ENCODE measurements at regions not wholly inside any gene's neighbourhood (a gene's known extent, or its start where the extent isn't known, plus 50 kb on each side); places are given as distances from the start of the nearest gene placed in this dataset.

DNA sequence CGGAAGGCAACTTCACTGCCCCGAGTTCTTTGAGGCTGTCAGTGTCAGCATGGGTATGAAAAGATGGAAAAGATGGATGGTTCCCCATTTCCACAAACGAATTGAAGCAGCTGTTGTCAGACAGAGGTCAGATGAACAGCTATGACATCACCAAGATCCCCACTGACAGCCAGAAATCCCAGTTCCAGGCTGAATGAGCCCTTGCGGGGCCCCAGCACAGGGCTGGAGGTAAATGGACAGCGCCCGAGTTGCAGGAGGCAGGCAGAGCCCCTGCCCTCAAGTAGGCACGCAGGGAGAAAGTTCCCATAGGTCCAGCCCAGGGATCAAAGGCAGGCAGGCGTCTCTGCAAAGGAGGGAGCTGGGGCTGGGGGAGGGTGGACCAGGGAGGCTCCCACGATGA is 169.5 kb upstream of the AGAP1 start:
- H3K36me3 ChIP-seq, result no peaks in the 10 kb centered on the region
- no peak overlapping the region for H3K4me3 ChIP-seq
- no peak overlapping the region for H3K27ac ChIP-seq
- intact Hi-C loops (cut with DNase I), result no loop called here
- no peaks in the 10 kb centered on the region for H3K9me3 ChIP-seq
- H3K27me3 ChIP-seq, result no peaks in the 10 kb centered on the region
- no peak for DNase-seq (ENCODE audit: low spot score in 2 of 2)
- TF ChIP-seq, protein P1, sequence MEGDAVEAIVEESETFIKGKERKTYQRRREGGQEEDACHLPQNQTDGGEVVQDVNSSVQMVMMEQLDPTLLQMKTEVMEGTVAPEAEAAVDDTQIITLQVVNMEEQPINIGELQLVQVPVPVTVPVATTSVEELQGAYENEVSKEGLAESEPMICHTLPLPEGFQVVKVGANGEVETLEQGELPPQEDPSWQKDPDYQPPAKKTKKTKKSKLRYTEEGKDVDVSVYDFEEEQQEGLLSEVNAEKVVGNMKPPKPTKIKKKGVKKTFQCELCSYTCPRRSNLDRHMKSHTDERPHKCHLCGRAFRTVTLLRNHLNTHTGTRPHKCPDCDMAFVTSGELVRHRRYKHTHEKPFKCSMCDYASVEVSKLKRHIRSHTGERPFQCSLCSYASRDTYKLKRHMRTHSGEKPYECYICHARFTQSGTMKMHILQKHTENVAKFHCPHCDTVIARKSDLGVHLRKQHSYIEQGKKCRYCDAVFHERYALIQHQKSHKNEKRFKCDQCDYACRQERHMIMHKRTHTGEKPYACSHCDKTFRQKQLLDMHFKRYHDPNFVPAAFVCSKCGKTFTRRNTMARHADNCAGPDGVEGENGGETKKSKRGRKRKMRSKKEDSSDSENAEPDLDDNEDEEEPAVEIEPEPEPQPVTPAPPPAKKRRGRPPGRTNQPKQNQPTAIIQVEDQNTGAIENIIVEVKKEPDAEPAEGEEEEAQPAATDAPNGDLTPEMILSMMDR (IDR thresholded peaks at IDR 0.05), result no peak
- H3K4me1 ChIP-seq, result no peaks in the 10 kb centered on the region

DNA sequence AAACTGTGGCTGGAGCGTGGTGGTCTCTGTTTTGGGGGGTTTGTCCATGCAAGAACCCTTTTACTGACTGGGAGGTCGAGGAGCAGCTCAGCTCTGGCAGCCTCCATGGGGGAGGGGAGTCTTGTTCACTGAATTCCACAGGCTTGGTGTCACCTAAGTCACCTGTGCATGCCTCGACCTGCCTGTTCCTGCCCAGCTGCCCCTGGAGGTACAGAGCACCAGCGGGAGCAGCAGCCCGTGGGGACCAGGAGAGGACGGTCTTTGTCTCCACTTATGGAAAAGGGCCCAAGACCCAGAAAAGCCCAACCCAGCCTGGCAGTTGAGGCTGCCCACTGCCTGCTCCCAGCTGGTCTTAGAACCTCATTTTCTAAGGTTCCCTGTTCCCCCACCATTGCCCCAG is 168.7 kb upstream of the AGAP1 start:
- TF ChIP-seq, protein P1 (IDR thresholded peaks at IDR 0.05), result no peak
- Histone ChIP-seq H3K9me3 (no peaks in the 10 kb centered on the region), H3K27me3 (no peaks in the 10 kb centered on the region), H3K4me1 (no peaks in the 10 kb centered on the region), H3K27ac (no peak overlapping the region), H3K4me3 (no peak overlapping the region), H3K36me3 (no peaks in the 10 kb centered on the region)
- no peak for DNase-seq (ENCODE audit: low spot score in 2 of 2)
- intact Hi-C loops (cut with DNase I), result no loop called here

DNA sequence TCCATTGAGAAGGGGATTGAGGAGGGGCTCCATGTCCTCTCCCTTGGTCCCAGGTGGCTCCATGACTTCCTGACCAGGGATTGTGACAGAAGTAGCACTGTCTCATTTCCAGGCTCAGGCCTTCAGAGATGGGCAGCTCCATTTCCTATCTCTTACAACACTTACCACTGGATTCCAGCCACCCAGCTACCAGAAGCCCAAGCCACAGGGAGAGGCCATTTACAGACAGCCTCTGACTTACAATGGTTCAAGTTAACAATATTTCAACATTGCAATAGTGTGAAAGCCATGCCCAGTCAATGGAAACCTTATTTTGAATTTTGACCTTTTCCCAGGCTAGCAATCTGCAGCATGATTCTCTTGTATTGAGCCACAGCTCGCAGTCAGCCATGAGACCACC is 164.9 kb upstream of the AGAP1 start:
- intact Hi-C loops (cut with DNase I), result no loop called here
- TF ChIP-seq, protein P1 (IDR thresholded peaks at IDR 0.05), result no peak
- H3K9me3 ChIP-seq, result no peaks in the 10 kb centered on the region

DNA sequence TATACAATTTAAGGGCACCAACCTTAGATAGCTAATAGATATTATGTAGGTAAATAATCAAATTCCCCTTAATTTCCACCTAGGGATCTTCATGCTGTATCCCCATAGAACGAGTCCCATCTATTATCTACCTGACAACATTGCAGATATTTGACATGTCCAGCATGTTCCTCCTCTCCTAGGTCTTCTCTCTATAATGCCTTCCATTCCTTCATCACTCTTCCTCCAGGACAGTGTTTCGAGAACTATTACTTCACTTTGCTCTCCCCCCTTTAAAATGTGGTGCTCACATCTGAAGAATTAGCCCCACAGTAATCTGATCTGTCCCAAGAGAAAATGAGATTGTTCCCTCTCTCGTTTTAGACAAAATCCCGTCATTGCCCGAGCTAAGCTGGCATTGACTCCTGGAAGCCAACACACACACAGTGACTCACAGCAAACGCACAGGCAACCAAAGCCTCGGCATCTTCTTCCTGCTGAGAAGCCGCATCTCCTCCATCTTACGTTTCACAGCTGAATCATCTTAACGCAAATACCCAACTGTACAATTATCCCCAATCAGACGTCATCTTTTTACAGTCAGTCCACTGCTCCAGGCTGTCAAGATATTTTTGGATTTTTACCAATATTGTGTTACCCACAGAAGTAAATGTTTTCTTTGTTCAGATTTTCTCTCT is 162.9 kb upstream of the AGAP1 start:
- no peaks in the 10 kb centered on the region for H3K4me1 ChIP-seq
- TF ChIP-seq, protein P1 (IDR thresholded peaks at IDR 0.05), result no peak
- no peak for DNase-seq (ENCODE audit: low spot score in 2 of 2)
- H3K36me3 ChIP-seq, result no peaks in the 10 kb centered on the region
- H3K4me3 ChIP-seq, result no peak overlapping the region
- H3K27me3 ChIP-seq, result no peaks in the 10 kb centered on the region
- H3K9me3 ChIP-seq, result no peaks in the 10 kb centered on the region
- intact Hi-C loops (cut with DNase I), result no loop called here
- H3K27ac ChIP-seq, result no peak overlapping the region

More for the DNA sequence above, 164.9 kb upstream of the AGAP1 start:
- Histone ChIP-seq H3K4me3 (no peak overlapping the region), H3K36me3 (no peaks in the 10 kb centered on the region), H3K4me1 (no peaks in the 10 kb centered on the region), H3K27ac (no peak overlapping the region), H3K27me3 (no peaks in the 10 kb centered on the region)
- no peak for DNase-seq (ENCODE audit: low spot score in 2 of 2)

DNA sequence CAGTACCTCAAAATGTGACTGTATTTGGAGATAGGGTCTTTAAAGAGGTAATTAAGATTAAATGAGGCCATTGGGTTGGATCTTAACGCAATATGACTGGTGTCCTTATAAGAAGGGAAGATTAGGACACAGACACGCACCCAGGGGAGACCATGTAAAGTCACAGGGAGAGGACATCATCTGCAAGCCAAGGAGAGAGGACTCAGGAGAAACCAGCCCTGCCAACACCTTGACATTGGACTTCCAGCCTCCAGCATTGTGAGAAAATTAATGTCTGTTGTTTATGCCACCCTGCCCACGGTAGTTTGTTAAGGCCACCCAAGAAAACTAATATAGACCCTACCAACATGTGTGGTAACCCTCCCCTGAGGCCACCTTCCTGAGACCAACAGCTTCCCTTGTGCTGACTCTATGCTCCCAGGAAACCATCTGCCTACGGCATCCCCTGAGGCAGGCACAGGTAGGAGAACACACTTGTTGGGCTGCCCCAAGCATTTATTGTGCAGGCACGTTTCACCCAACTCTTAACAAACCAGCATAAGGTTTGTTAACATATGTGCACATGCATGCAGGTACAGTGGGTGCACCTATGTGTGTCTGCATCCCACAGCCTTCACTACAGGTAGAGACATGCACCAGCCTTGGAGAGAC is 161.5 kb upstream of the AGAP1 start:
- no peaks in the 10 kb centered on the region for H3K27me3 ChIP-seq
- H3K4me1 ChIP-seq, result no peaks in the 10 kb centered on the region
- intact Hi-C loops (cut with DNase I), result no loop called here
- no peak for DNase-seq (ENCODE audit: low spot score in 2 of 2)
- no peaks in the 10 kb centered on the region for H3K9me3 ChIP-seq
- no peaks in the 10 kb centered on the region for H3K36me3 ChIP-seq
- H3K27ac ChIP-seq, result no peak overlapping the region
- no peak overlapping the region for H3K4me3 ChIP-seq
- TF ChIP-seq, protein P1 (IDR thresholded peaks at IDR 0.05), result no peak
